Stimulated activated memory B cell treated with anti-CD40 and anti-IgM and Interleukin-4, amounts not matched to agents 10 μg/mL and 1 μg/mL and 100 μg/mL, for 72 hours (primary cell): ENCODE measurements at regions not wholly inside any gene's neighbourhood (a gene's known extent, or its start where the extent isn't known, plus 50 kb on each side); places are given as distances from the start of the nearest gene placed in this dataset.
A peak's percentile ranks its signal among the peaks of the same experiment; 100 is the strongest.
"Not testable (repeated sequence)": the region's sequence is repeated elsewhere in the genome, so short reads cannot be mapped to it uniquely, and the experiment has no call there.

Experiments used
- ATAC-seq: fragments of 150-1000 bp; cut with Tn5 transposase; 2 replicates; pipeline ENCODE4 v1.10.0; 2021
- H3K27ac Mint-ChIP-seq: one replicate; pipeline ENCODE4 v1.8.0; 2022; ENCODE audit warnings: mild to moderate bottlenecking, mixed read lengths
- H3K27me3 Mint-ChIP-seq: one replicate; pipeline ENCODE4 v1.8.0; 2022; ENCODE audit warnings: mixed read lengths
- H3K36me3 Mint-ChIP-seq: one replicate; pipeline ENCODE4 v1.8.0; 2022; ENCODE audit warnings: mixed read lengths
- H3K4me1 Mint-ChIP-seq: one replicate; pipeline ENCODE4 v1.8.0; 2022; ENCODE audit warnings: mixed read lengths
- H3K4me3 Mint-ChIP-seq: one replicate; pipeline ENCODE4 v1.8.0; 2022; ENCODE audit warnings: mild to moderate bottlenecking, moderate library complexity, mixed read lengths
- H3K9me3 Mint-ChIP-seq: one replicate; pipeline ENCODE4 v1.8.0; 2022; ENCODE audit warnings: mixed read lengths

- H3K27ac Mint-ChIP-seq, result no peak overlapping the region
- H3K27me3 Mint-ChIP-seq, result peaks cover 41% of the 10 kb centered on the region
- no peak for ATAC-seq
- H3K36me3 Mint-ChIP-seq, result no peaks in the 10 kb centered on the region
- H3K4me1 Mint-ChIP-seq, result no peaks in the 10 kb centered on the region
- H3K9me3 Mint-ChIP-seq, result peaks cover 3% of the 10 kb centered on the region
- no peak overlapping the region for H3K4me3 Mint-ChIP-seq
Measured at GRCh38 chr10:118436742-118437141, 94.6 kb upstream of the FAM204A start.

- H3K4me3 Mint-ChIP-seq, result no peak overlapping the region
- no peak for ATAC-seq
- H3K27me3 Mint-ChIP-seq, result peaks cover 16% of the 10 kb centered on the region
- H3K4me1 Mint-ChIP-seq, result no peaks in the 10 kb centered on the region
- H3K36me3 Mint-ChIP-seq, result no peaks in the 10 kb centered on the region
- H3K27ac Mint-ChIP-seq, result no peak overlapping the region
- peaks cover 3% of the 10 kb centered on the region for H3K9me3 Mint-ChIP-seq
Measured at GRCh38 chr10:118430190-118430589, 88.1 kb upstream of the FAM204A start.

- H3K36me3 Mint-ChIP-seq, result no peaks in the 10 kb centered on the region
- peaks cover 26% of the 10 kb centered on the region for H3K27me3 Mint-ChIP-seq
- no peak overlapping the region for H3K27ac Mint-ChIP-seq
- H3K4me1 Mint-ChIP-seq, result peaks cover 6% of the 10 kb centered on the region
- ATAC-seq, result peak; percentile 76
- no peak overlapping the region for H3K4me3 Mint-ChIP-seq
- H3K9me3 Mint-ChIP-seq, result peaks cover 2% of the 10 kb centered on the region
Measured at GRCh38 chr10:118423800-118424442, 81.8 kb upstream of the FAM204A start.

- Mint-ChIP-seq H3K27ac (no peak overlapping the region), H3K4me1 (peaks cover 6% of the 10 kb centered on the region), H3K27me3 (peaks cover 13% of the 10 kb centered on the region), H3K36me3 (no peaks in the 10 kb centered on the region), H3K4me3 (no peak overlapping the region), H3K9me3 (peaks cover 2% of the 10 kb centered on the region)
- ATAC-seq, result no peak
Measured at GRCh38 chr10:118422241-118422640, 80.1 kb upstream of the FAM204A start.

- H3K4me1 Mint-ChIP-seq, H3K36me3 Mint-ChIP-seq, H3K27ac Mint-ChIP-seq, H3K4me3 Mint-ChIP-seq, H3K9me3 Mint-ChIP-seq, ATAC-seq: not testable (repeated sequence)
- peaks cover 13% of the 10 kb centered on the region for H3K27me3 Mint-ChIP-seq
Measured at GRCh38 chr10:118420049-118420448, 77.9 kb upstream of the FAM204A start.

GRCh38 chr10:118412932-118413331 is 70.8 kb upstream of the FAM204A start:
- Mint-ChIP-seq H3K9me3 (no peaks in the 10 kb centered on the region), H3K36me3 (no peaks in the 10 kb centered on the region), H3K4me3 (no peak overlapping the region), H3K27ac (no peak overlapping the region), H3K4me1 (no peaks in the 10 kb centered on the region), H3K27me3 (peaks cover 30% of the 10 kb centered on the region)
- ATAC-seq, result no peak

- no peak overlapping the region for H3K27ac Mint-ChIP-seq
- H3K9me3 Mint-ChIP-seq, result no peaks in the 10 kb centered on the region
Measured at GRCh38 chr10:118412132-118412760, 70.1 kb upstream of the FAM204A start.

GRCh38 chr10:118409295-118409694 is 67.2 kb upstream of the FAM204A start:
- Mint-ChIP-seq H3K9me3 (no peaks in the 10 kb centered on the region), H3K4me3 (no peak overlapping the region), H3K4me1 (no peaks in the 10 kb centered on the region), H3K27ac (no peak overlapping the region), H3K27me3 (peaks cover 30% of the 10 kb centered on the region), H3K36me3 (no peaks in the 10 kb centered on the region)
- ATAC-seq, result no peak

More at GRCh38 chr10:118412132-118412760, 70.1 kb upstream of the FAM204A start:
- Mint-ChIP-seq H3K4me3 (no peak overlapping the region), H3K27me3 (peaks cover 30% of the 10 kb centered on the region), H3K36me3 (no peaks in the 10 kb centered on the region), H3K4me1 (no peaks in the 10 kb centered on the region)
- ATAC-seq, result no peak

GRCh38 chr10:118408181-118408580 is 66.1 kb upstream of the FAM204A start:
- Mint-ChIP-seq H3K27me3 (peaks cover 39% of the 10 kb centered on the region), H3K9me3 (no peaks in the 10 kb centered on the region)
- no peak for ATAC-seq

GRCh38 chr10:118407777-118408176 is 65.7 kb upstream of the FAM204A start:
- Mint-ChIP-seq H3K27ac (no peak overlapping the region), H3K9me3 (no peaks in the 10 kb centered on the region), H3K27me3 (peaks cover 39% of the 10 kb centered on the region), H3K4me1 (no peaks in the 10 kb centered on the region), H3K36me3 (no peaks in the 10 kb centered on the region), H3K4me3 (no peak overlapping the region)
- no peak for ATAC-seq

More at GRCh38 chr10:118408181-118408580, 66.1 kb upstream of the FAM204A start:
- Mint-ChIP-seq H3K27ac (no peak overlapping the region), H3K36me3 (no peaks in the 10 kb centered on the region), H3K4me3 (no peak overlapping the region), H3K4me1 (no peaks in the 10 kb centered on the region)

- no peak for ATAC-seq
- Mint-ChIP-seq H3K27ac (no peak overlapping the region), H3K4me1 (no peaks in the 10 kb centered on the region), H3K27me3 (peaks cover 39% of the 10 kb centered on the region), H3K4me3 (no peak overlapping the region), H3K9me3 (peaks cover 3% of the 10 kb centered on the region), H3K36me3 (no peaks in the 10 kb centered on the region)
Measured at GRCh38 chr10:118407026-118407425, 64.9 kb upstream of the FAM204A start.

GRCh38 chr10:118405928-118406327 is 63.8 kb upstream of the FAM204A start:
- Mint-ChIP-seq H3K9me3 (peaks cover 3% of the 10 kb centered on the region), H3K4me3 (no peak overlapping the region), H3K4me1 (no peaks in the 10 kb centered on the region)

GRCh38 chr10:118403967-118404366 is 61.8 kb upstream of the FAM204A start:
- Mint-ChIP-seq H3K4me1 (no peaks in the 10 kb centered on the region), H3K36me3 (no peaks in the 10 kb centered on the region), H3K4me3 (no peak overlapping the region), H3K9me3 (peaks cover 3% of the 10 kb centered on the region), H3K27me3 (peaks cover 12% of the 10 kb centered on the region), H3K27ac (no peak overlapping the region)
- ATAC-seq, result no peak

More at GRCh38 chr10:118405928-118406327, 63.8 kb upstream of the FAM204A start:
- no peak for ATAC-seq
- H3K27me3 Mint-ChIP-seq, result peaks cover 32% of the 10 kb centered on the region
- no peaks in the 10 kb centered on the region for H3K36me3 Mint-ChIP-seq
- H3K27ac Mint-ChIP-seq, result no peak overlapping the region

GRCh38 chr10:118401708-118402193 is 59.6 kb upstream of the FAM204A start:
- ATAC-seq, result no peak
- Mint-ChIP-seq H3K9me3 (peaks cover 3% of the 10 kb centered on the region), H3K4me1 (no peaks in the 10 kb centered on the region), H3K27me3 (peaks cover 10% of the 10 kb centered on the region), H3K4me3 (no peak overlapping the region), H3K36me3 (no peaks in the 10 kb centered on the region), H3K27ac (no peak overlapping the region)

- ATAC-seq, result no peak
- peaks cover 2% of the 10 kb centered on the region for H3K9me3 Mint-ChIP-seq
- H3K4me3 Mint-ChIP-seq, result no peak overlapping the region
- peaks cover 10% of the 10 kb centered on the region for H3K4me1 Mint-ChIP-seq
- no peaks in the 10 kb centered on the region for H3K36me3 Mint-ChIP-seq
- H3K27me3 Mint-ChIP-seq, result peaks cover 10% of the 10 kb centered on the region
- H3K27ac Mint-ChIP-seq, result no peak overlapping the region
Measured at GRCh38 chr10:118397391-118397790, 55.3 kb upstream of the FAM204A start.

GRCh38 chr10:118395947-118396346 is 53.8 kb upstream of the FAM204A start:
- Mint-ChIP-seq H3K9me3 (no peaks in the 10 kb centered on the region), H3K27me3 (peaks cover 12% of the 10 kb centered on the region), H3K4me1 (peaks cover 10% of the 10 kb centered on the region), H3K27ac (no peak overlapping the region), H3K4me3 (no peak overlapping the region), H3K36me3 (no peaks in the 10 kb centered on the region)
- no peak for ATAC-seq
